Kidney epithelial cell (primary cell): ENCODE measurements at regions not wholly inside any gene's neighbourhood (a gene's known extent, or its start where the extent isn't known, plus 50 kb on each side); places are given as distances from the start of the nearest gene placed in this dataset.

Experiments
- DNase-seq: peaks from one replicate; pipeline ENCODE4 v3.0.0-alpha.2; 2010; ENCODE audit warnings: low read depth
- H3K27me3 ChIP-seq: 2 replicates; pipeline ENCODE4 v1.6.0; 2011; ENCODE audit warnings: low read length; ENCODE audit not compliant: control insufficient read depth, insufficient read depth
- H3K36me3 ChIP-seq: 2 replicates; pipeline ENCODE4 v1.5.1; 2011; ENCODE audit warnings: low read length; ENCODE audit not compliant: control insufficient read depth, insufficient read depth
- H3K4me3 ChIP-seq: 2 replicates; pipeline ENCODE4 v1.5.1; 2011; ENCODE audit warnings: low read depth, mild to moderate bottlenecking, control low read depth, low read length
- TF ChIP-seq, protein P1 (sequence below): IDR thresholded peaks from 2 replicates; pipeline ENCODE4 v1.5.1; 2011; ENCODE audit warnings: mild to moderate bottlenecking, moderate library complexity, low read length, control low read depth, inconsistent platforms; ENCODE audit not compliant: insufficient read depth, poor library complexity, severe bottlenecking

DNA sequence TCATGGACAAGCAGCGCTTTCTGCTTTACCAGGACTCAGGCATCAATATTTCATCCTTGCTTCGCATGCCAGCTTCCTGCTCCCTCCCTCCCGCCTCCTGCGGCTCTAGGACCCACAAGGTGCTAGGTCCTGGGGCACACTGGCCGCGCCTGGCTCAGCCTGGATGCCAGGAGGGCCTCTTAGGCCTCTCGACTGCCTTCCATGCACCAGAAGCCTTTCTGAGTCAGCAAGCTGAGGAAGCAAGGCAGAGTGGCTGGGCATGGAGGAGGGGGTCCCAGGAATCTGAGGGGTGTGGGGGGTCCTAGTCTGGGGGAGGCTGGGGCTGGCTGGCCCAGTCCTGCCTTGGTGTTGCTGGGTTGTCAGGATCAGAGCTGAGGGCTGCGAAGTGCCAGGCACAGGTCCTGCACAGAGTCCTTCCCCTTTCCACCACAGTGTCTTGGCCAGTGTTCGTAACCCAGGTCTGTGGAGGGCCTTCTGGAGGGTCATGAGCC is 61.0 kb upstream of the THY1 start:
- TF ChIP-seq, protein P1, sequence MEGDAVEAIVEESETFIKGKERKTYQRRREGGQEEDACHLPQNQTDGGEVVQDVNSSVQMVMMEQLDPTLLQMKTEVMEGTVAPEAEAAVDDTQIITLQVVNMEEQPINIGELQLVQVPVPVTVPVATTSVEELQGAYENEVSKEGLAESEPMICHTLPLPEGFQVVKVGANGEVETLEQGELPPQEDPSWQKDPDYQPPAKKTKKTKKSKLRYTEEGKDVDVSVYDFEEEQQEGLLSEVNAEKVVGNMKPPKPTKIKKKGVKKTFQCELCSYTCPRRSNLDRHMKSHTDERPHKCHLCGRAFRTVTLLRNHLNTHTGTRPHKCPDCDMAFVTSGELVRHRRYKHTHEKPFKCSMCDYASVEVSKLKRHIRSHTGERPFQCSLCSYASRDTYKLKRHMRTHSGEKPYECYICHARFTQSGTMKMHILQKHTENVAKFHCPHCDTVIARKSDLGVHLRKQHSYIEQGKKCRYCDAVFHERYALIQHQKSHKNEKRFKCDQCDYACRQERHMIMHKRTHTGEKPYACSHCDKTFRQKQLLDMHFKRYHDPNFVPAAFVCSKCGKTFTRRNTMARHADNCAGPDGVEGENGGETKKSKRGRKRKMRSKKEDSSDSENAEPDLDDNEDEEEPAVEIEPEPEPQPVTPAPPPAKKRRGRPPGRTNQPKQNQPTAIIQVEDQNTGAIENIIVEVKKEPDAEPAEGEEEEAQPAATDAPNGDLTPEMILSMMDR = no peak
- Histone ChIP-seq H3K4me3 (no peak overlapping the region), H3K36me3 (no peaks in the 10 kb centered on the region), H3K27me3 (peaks cover 22% of the 10 kb centered on the region)
- no peak for DNase-seq

DNA sequence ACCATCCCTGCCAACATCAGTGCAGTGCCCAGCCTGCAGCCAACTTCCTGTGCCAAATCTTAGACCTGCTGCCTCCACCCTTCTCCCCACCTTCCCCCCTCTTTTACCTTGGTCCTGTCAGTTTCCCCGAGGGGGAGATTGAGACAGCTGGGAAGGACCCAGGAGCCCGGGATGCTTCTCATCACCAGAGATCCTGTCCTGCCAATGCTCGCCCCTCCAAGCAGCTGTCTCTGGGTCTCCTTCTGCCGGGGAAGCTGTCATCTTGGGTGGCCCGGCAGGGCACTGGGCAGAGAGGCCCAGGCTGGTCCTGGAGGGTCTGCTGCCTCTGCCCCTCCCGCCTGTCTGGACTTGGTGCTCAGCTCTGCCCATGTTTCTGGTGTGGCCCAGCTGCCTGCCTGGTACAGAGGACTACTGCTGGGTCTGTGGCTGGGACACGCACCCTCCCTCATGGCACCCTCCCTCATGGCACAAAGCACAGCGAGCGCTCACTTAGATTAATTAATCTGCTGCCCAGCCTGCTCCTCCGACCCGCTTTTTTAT is 60.4 kb upstream of the THY1 start:
- TF ChIP-seq, protein P1 = no peak
- Histone ChIP-seq H3K27me3 (peaks cover 22% of the 10 kb centered on the region), H3K4me3 (no peak overlapping the region), H3K36me3 (no peaks in the 10 kb centered on the region)
- DNase-seq = no peak

DNA sequence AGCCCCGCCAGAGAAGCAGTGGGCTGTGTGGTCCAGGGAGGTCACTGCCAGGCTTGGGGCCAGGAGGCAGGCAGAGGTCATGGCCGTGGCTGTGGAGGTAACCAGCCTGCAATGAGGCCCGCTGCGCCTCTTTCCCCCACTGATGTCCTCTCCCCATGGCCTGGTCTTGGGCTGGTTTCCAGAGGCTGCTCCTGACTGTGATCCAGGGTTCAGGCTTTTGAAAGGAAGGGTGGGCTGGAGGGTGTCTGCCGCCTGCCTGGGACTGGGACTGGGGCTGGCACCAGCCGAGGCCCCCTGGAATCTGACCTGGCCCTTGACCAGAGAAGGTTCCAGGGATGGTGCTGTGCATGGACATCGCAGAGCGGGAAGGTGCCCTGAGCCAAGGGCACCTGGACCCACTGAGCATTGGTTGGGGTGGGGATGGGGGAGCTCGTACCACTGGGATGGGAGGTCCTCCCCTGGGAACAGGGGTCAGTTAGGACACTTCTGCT is 59.6 kb upstream of the THY1 start:
- TF ChIP-seq, protein P1 = no peak
- H3K27me3 ChIP-seq = peaks cover 20% of the 10 kb centered on the region
- H3K4me3 ChIP-seq = no peak overlapping the region
- no peaks in the 10 kb centered on the region for H3K36me3 ChIP-seq
- DNase-seq = no peak

DNA sequence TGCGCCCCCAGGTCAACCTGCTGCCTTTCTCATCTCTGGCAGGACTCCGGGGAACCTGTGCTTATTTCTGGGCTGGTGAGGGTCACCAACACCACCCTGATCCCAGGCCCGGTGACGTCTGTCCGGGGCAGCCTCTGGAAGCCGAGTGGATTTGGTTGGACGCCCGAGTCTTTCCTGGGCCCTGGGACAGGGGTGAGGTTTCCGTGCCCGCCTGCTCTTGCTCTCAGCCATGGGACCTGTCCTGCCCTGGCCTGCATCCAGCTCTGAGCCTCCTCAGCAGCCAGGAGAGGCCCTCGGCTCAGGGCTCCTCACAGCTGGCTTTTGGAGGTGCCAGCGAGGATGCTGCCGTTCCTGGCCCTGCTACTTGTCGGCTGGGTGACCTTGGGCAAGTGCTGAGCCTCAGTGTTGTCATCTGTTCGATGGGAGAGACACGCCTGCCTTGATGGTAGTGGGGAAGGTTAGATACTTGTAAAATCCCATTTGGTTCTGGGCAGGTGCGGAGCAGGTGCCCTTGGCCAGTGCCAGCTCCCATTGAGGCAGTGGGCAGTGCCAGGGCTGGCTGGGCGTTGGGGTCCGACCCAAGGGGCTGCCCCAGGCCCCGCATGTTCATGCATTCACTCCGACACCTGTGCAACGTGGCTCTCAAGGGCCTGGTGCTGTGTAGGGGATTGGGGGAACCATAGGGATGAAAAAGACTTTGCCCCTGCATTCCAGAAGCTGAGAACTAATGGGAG is 58.9 kb upstream of the THY1 start:
- no peak for DNase-seq
- Histone ChIP-seq H3K4me3 (no peak overlapping the region), H3K36me3 (no peaks in the 10 kb centered on the region), H3K27me3 (peaks cover 20% of the 10 kb centered on the region)
- TF ChIP-seq, protein P1 = no peak

DNA sequence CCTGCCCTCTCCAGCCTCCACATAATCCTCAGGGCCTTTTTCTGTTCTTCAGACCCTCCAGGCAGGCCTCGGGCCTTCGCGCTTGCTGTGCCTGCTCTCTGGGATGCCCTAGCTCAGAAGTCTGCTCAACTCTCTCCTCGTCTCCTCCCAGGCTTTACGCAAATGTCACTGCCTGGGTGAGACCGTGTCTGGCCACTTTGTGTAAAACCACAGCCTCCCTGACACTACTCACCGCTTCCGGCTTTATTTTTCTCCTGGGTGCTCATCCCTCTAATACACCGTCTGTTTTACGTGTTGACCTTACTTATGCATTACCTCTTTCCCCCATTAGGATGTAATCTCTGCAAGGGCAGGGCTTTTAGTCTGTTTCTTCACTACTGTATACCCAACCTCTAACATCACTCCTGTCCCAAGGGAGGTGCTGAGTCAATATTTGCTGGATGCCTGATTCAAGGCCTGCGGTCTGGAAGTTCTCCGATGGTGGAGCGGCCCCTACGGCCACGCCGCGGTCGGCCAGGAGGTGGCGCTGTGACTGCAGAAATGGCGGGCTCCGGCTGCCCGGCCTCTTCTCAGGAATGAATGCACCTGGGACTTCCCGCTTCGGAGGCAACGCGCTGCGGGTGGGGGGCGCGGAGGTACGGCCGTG is 58.2 kb upstream of the THY1 start:
- TF ChIP-seq, protein P1 = peak; percentile 99
- no peak overlapping the region for H3K4me3 ChIP-seq
- peaks cover 21% of the 10 kb centered on the region for H3K27me3 ChIP-seq

More for the DNA sequence above, 58.2 kb upstream of the THY1 start:
- DNase-seq = peak; percentile 38
- H3K36me3 ChIP-seq = no peaks in the 10 kb centered on the region
